ENCODE measurements at regions not wholly inside any gene's neighbourhood (a gene's known extent, or its start where the extent isn't known, plus 50 kb on each side); places are given as distances from the start of the nearest gene placed in this dataset.

DNA sequence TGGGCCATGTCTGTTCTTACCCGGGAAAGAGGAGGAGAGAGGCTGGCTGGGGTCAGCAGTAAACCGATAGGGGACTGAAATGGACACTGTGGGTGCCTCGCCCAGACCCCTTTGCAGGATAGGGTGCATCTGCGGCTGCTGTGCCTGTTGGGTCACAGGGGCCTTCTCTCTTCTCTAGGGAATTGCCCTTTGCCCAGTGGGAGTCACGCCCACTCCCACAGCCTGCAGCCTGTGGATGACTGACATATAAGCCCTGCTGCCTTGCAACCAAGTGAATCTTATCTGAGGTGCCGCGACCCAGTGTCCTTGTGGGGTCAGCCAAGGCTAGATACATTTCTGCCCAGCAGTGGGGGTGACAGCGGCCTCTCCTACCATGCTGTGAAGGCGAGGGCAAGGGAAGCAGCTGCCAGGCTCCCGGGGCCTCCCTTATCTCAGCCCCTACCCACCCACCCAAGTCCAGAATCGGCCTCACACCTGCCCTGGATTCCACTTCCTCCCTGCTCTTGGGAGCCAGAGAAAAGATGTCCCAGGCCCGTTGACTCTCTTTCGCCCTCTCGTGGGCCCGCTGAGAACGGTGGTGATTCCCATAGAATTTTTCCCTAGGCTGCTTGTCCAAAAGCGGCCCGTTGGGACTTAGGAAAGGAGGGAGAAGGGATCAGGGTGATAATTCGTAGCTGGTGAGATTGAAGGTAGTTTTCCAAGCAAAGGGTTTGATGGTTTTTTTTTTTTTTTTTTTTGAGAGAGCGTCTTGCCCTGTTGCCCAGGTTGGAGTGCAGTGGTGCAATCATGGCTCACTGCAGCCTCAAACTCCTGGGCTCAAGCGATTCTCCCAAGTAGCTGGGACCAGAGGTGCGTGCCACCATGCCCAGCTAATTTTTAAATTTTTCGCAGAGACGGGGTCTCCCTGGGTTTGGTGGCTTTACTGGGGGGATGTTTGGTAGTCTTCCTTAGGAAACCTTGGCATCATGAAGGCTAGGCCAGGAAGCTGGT, 56.8 kb upstream of the SMOX start:
- no TSS peak for BruUV-seq (replicated peaks)
- peak; percentile 79 for ATAC-seq
- DNase-seq (ENCODE audit: low spot score), result peak; percentile 67
- ChIA-PET POLR2A (interaction anchor here (0.7 kb wide), 1 partner anchor 324 kb away, joined by 3 read pairs; the partner anchor contains the start of gene ADISSP), CTCF (ENCODE audit: low intra/inter-chr PET ratio, low total read pairs) (interaction anchor here (0.7 to 1.6 kb wide), 3 partner anchors 76 to 104 kb away, joined by 3 to 6 read pairs (median 5); partner anchors contain the start of gene RNF24)
- H3K9ac ChIP-seq (ENCODE audit: insufficient read depth, low read depth, low read length), result peak overlapping the region; percentile 14; the same call in 1 of the 2 replicates
- no peaks in the 10 kb centered on the region for H4K20me1 ChIP-seq (ENCODE audit: insufficient read depth, low read length)
- 14% methylated on average over 21 of the region's 24 CpGs for WGBS (ENCODE audit: low lambda C conversion rate)
- H3K27me3 ChIP-seq (ENCODE audit: control insufficient read depth in 1 of 2, insufficient read depth in 2 of 2, low read length in 2 of 2), result peaks cover 0 to 3% of the 10 kb centered on the region in 2 experiments; a peak in 1 of 5 replicates
- no peaks in the 10 kb centered on the region for H3K79me2 ChIP-seq (ENCODE audit: insufficient read depth, low read length)
- peak overlapping the region; percentile 66 for H2AFZ ChIP-seq (ENCODE audit: low read length)
- intact Hi-C loops (cut with micrococcal nuclease; ENCODE audit: unreplicated experiment) (loop anchor here (5.0 kb wide), 1 partner anchor 309 kb away; the partner anchor contains the start of gene SPEF1), in situ Hi-C loops (cut with HindIII; ENCODE audit: extremely low pct_ligation_motif_present, low pct_unique_long_range_greater_than_20kb) (no loop called here)
- FAIRE-seq, result peak; percentile 56
- H3K27ac ChIP-seq (ENCODE audit: extremely low read length, insufficient read depth, low read length), result no peak overlapping the region
- peak overlapping the region; percentile 95 for H3K4me2 ChIP-seq (ENCODE audit: low read depth, low read length)
- H3K4me3 ChIP-seq (replicated peaks in 1 of 3; ENCODE audit: insufficient read depth in 1 of 3, low read depth in 2 of 3, low read length in 3 of 3), result peak overlapping the region; percentile 20 to 76 (median 32); a peak in 4 of 6 replicates
- H3K36me3 ChIP-seq (replicated peaks in 1 of 2; ENCODE audit: control insufficient read depth in 1 of 2, insufficient read depth in 2 of 2, low read length in 2 of 2), result no peaks in the 10 kb centered on the region
- H3K4me1 ChIP-seq (ENCODE audit: insufficient read depth, low read length), result peaks cover 27% of the 10 kb centered on the region
- 0 out of 2 replicates have a peak, but pooled peaks cover 4% of the 10 kb centered on the region for H3K9me3 ChIP-seq (ENCODE audit: low read length)
- no peak for TF ChIP-seq ZNF441 (CRISPR knock-in tag; IDR thresholded peaks at IDR 0.05; ENCODE audit: borderline replicate concordance)
- no peak for TF ChIP-seq SCMH1 (CRISPR knock-in tag; IDR thresholded peaks at IDR 0.05; ENCODE audit: borderline replicate concordance)
- TF ChIP-seq ZFP90 (CRISPR knock-in tag; IDR thresholded peaks at IDR 0.05; ENCODE audit: borderline replicate concordance), result 0 out of 2 replicates have a peak, but pooled peaks have one; percentile 71
- no peak for TF ChIP-seq ZSCAN22 (CRISPR knock-in tag; IDR thresholded peaks at IDR 0.05)
- no peak for TF ChIP-seq ZNF672 (CRISPR knock-in tag; IDR thresholded peaks at IDR 0.05)
- TF ChIP-seq, protein P1, sequence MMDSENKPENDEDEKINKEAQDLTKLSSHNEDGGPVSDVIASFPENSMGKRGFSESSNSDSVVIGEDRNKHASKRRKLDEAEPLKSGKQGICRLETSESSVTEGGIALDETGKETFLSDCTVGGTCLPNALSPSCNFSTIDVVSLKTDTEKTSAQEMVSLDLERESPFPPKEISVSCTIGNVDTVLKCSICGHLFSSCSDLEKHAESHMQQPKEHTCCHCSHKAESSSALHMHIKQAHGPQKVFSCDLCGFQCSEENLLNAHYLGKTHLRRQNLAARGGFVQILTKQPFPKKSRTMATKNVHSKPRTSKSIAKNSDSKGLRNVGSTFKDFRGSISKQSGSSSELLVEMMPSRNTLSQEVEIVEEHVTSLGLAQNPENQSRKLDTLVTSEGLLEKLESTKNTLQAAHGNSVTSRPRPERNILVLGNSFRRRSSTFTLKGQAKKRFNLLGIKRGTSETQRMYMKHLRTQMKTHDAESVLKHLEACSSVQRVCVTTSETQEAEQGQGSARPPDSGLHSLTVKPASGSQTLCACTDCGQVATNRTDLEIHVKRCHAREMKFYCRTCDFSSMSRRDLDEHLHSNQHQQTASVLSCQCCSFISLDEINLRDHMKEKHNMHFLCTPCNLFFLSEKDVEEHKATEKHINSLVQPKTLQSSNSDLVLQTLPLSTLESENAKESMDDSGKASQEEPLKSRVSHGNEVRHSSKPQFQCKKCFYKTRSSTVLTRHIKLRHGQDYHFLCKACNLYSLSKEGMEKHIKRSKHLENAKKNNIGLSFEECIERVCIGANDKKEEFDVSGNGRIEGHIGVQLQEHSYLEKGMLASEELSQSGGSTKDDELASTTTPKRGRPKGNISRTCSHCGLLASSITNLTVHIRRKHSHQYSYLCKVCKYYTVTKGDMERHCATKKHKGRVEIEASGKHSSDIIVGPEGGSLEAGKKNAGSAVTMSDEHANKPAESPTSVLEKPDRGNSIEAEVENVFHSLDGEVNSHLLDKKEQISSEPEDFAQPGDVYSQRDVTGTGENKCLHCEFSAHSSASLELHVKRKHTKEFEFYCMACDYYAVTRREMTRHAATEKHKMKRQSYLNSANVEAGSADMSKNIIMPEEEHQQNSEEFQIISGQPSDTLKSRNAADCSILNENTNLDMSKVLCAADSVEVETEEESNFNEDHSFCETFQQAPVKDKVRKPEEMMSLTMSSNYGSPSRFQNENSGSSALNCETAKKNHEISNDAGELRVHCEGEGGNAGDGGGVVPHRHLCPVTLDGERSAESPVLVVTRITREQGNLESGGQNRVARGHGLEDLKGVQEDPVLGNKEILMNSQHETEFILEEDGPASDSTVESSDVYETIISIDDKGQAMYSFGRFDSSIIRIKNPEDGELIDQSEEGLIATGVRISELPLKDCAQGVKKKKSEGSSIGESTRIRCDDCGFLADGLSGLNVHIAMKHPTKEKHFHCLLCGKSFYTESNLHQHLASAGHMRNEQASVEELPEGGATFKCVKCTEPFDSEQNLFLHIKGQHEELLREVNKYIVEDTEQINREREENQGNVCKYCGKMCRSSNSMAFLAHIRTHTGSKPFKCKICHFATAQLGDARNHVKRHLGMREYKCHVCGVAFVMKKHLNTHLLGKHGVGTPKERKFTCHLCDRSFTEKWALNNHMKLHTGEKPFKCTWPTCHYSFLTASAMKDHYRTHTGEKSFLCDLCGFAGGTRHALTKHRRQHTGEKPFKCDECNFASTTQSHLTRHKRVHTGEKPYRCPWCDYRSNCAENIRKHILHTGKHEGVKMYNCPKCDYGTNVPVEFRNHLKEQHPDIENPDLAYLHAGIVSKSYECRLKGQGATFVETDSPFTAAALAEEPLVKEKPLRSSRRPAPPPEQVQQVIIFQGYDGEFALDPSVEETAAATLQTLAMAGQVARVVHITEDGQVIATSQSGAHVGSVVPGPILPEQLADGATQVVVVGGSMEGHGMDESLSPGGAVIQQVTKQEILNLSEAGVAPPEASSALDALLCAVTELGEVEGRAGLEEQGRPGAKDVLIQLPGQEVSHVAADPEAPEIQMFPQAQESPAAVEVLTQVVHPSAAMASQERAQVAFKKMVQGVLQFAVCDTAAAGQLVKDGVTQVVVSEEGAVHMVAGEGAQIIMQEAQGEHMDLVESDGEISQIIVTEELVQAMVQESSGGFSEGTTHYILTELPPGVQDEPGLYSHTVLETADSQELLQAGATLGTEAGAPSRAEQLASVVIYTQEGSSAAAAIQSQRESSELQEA (CRISPR knock-in tag; IDR thresholded peaks at IDR 0.05; ENCODE audit: not compliant biosample characterization), result no peak
- TF ChIP-seq NFYB (CRISPR knock-in tag; IDR thresholded peaks at IDR 0.05), result no peak
- TF ChIP-seq, protein P2, sequence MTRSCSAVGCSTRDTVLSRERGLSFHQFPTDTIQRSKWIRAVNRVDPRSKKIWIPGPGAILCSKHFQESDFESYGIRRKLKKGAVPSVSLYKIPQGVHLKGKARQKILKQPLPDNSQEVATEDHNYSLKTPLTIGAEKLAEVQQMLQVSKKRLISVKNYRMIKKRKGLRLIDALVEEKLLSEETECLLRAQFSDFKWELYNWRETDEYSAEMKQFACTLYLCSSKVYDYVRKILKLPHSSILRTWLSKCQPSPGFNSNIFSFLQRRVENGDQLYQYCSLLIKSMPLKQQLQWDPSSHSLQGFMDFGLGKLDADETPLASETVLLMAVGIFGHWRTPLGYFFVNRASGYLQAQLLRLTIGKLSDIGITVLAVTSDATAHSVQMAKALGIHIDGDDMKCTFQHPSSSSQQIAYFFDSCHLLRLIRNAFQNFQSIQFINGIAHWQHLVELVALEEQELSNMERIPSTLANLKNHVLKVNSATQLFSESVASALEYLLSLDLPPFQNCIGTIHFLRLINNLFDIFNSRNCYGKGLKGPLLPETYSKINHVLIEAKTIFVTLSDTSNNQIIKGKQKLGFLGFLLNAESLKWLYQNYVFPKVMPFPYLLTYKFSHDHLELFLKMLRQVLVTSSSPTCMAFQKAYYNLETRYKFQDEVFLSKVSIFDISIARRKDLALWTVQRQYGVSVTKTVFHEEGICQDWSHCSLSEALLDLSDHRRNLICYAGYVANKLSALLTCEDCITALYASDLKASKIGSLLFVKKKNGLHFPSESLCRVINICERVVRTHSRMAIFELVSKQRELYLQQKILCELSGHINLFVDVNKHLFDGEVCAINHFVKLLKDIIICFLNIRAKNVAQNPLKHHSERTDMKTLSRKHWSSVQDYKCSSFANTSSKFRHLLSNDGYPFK (CRISPR knock-in tag; IDR thresholded peaks at IDR 0.05; ENCODE audit: borderline replicate concordance), result no peak
